ENCODE measurements at regions not wholly inside any gene's neighbourhood (a gene's known extent, or its start where the extent isn't known, plus 50 kb on each side); places are given as distances from the start of the nearest gene placed in this dataset.

DNA sequence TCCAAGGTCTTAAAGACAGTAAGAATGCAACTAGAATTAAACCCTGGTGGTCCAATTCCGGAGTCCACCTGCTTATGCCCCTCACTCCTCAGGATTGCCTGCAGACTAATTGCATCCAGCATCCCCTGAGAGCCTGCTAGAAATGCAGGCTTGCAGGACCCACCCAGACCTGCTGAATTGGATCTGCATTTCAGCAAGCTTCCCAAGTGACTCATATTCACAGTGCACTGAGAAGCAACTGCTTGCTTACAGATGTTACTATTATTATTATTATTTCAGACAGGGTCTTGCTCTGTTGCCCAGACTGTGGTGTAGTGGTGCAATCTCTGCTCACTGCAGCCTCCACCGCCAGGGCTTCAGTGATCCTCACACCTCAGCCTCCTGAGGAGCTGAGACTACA lies 83.5 kb upstream of the VGLL4 start (continued):
- no peak for TF ChIP-seq PHF8 (conservative IDR thresholded peaks at IDR 0.05; ENCODE audit: low read depth, low read length)
